ENCODE measurements at regions not wholly inside any gene's neighbourhood (a gene's known extent, or its start where the extent isn't known, plus 50 kb on each side); places are given as distances from the start of the nearest gene placed in this dataset.
"Not testable (repeated sequence)": the region's sequence is repeated elsewhere in the genome, so short reads cannot be mapped to it uniquely, and the experiment has no call there.

- DNase-seq (ENCODE audit: low read depth) = no peak
- TF ChIP-seq CTCF (conservative IDR thresholded peaks at IDR 0.05; ENCODE audit: low read length) = no peak
- H3K4me3 ChIP-seq (ENCODE audit: low read length) = no peak overlapping the region
Observed at GRCh38 chr1:5140962-5141361, 486.6 kb downstream of the AJAP1 start.

GRCh38 chr1:5140136-5140535, 485.7 kb downstream of the AJAP1 start:
- no peak for TF ChIP-seq CTCF (conservative IDR thresholded peaks at IDR 0.05; ENCODE audit: low read length)
- no peak for DNase-seq (ENCODE audit: low read depth)
- H3K4me3 ChIP-seq (ENCODE audit: low read length) = no peak overlapping the region

- no peak for TF ChIP-seq CTCF (conservative IDR thresholded peaks at IDR 0.05; ENCODE audit: low read length)
- DNase-seq (ENCODE audit: low read depth) = no peak
- no peak overlapping the region for H3K4me3 ChIP-seq (ENCODE audit: low read length)
Observed at GRCh38 chr1:5129746-5130355, 475.4 kb downstream of the AJAP1 start.

GRCh38 chr1:5125208-5125607, 470.8 kb downstream of the AJAP1 start:
- H3K4me3 ChIP-seq (ENCODE audit: low read length) = no peak overlapping the region
- no peak for TF ChIP-seq CTCF (conservative IDR thresholded peaks at IDR 0.05; ENCODE audit: low read length)
- DNase-seq (ENCODE audit: low read depth) = no peak

- no peak for TF ChIP-seq CTCF (conservative IDR thresholded peaks at IDR 0.05; ENCODE audit: low read length)
- DNase-seq (ENCODE audit: low read depth) = no peak
- H3K4me3 ChIP-seq (ENCODE audit: low read length) = no peak overlapping the region
Observed at GRCh38 chr1:5120559-5120958, 466.1 kb downstream of the AJAP1 start.

- no peak for DNase-seq (ENCODE audit: low read depth)
- no peak for TF ChIP-seq CTCF (conservative IDR thresholded peaks at IDR 0.05; ENCODE audit: low read length)
- no peak overlapping the region for H3K4me3 ChIP-seq (ENCODE audit: low read length)
Observed at GRCh38 chr1:5119366-5120234, 465.2 kb downstream of the AJAP1 start.

- not testable (repeated sequence) for H3K4me3 ChIP-seq (ENCODE audit: low read length); DNase-seq (ENCODE audit: low read depth)
Observed at GRCh38 chr1:5118771-5119170, 464.4 kb downstream of the AJAP1 start.

GRCh38 chr1:5118292-5118691, 463.9 kb downstream of the AJAP1 start:
- not testable (repeated sequence) for DNase-seq (ENCODE audit: low read depth)

More at GRCh38 chr1:5118292-5118691, 463.9 kb downstream of the AJAP1 start:
- not testable (repeated sequence) for H3K4me3 ChIP-seq (ENCODE audit: low read length)
